Stimulated activated naive CD4-positive, alpha-beta T cell (primary cell): ENCODE measurements at regions not wholly inside any gene's neighbourhood (a gene's known extent, or its start where the extent isn't known, plus 50 kb on each side); places are given as distances from the start of the nearest gene placed in this dataset.

Experiments
- DNase-seq, 6 experiments: peaks; one replicate each; lab custom pipeline; 2025; lab: John Stamatoyannopoulos, UW

DNA sequence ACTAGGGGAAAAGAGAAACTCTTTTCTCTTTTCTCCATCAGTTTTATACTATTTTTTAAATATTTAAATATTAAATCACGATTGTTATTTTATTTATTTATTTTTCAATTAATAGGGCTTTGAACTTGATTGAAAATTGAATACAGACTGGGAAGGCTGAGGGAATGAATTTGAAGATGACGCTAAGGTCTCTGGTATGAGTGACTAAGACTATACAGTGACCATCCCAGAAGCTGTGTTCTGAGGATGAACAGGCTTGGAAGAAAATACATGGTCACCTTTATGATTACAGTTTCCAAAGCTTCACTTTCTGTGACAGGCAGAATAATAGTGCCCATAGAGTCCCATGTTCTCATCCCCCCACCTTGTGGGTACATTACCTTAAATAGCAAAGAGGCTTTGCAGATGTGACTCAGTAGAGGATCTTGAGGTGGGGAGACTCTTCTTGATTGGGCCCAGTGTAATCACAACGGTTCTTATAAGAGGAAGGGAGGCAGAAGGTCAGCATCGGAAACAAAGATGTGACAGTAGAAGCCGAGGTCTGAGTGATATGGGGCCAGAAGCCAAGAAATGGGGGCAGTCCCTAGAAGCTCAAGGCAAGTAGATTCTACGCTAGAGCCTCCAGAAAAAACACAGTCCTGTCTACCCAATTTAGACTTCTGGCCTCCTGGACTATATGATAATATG is 51.0 kb upstream of the LPP start:
- no peak for DNase-seq

DNA sequence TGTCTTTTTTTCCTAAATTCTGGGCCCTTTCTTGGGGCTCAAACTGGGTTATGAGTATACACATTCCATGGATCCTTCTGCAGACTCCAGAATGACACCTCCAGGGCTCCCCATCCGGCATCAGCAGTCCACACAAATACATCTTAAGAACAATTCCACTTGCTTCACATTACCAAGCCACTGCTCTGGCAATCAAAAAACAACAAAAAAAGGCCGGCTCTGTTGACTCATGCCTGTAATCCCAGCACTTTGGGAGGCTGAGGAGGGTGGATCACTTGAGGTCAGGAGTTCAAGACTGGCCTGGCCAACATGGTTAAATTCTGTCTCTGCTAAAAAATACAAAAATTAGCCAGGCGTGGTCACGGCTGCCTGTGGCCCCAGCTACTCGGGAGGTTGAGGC is 49.9 kb upstream of the LPP start:
- DNase-seq = no peak
